Germinal center (tissue), 1 donor: ENCODE measurements at regions not wholly inside any gene's neighbourhood (a gene's known extent, or its start where the extent isn't known, plus 50 kb on each side); places are given as distances from the start of the nearest gene placed in this dataset.
"Not testable (repeated sequence)": the region's sequence is repeated elsewhere in the genome, so short reads cannot be mapped to it uniquely, and the experiment has no call there.

Source experiments
- DNase-seq: peaks from one replicate; pipeline ENCODE4 v3.0.0; 2012; ENCODE audit warnings: mixed read lengths, low spot score

- DNase-seq = no peak
Observed at GRCh38 chr3:106821801-106822200, 555.4 kb upstream of the CCDC54 start.

- DNase-seq = no peak
Observed at GRCh38 chr3:106822204-106822603, 555.0 kb upstream of the CCDC54 start.

- no peak for DNase-seq
Observed at GRCh38 chr3:106823701-106824100, 553.5 kb upstream of the CCDC54 start.

- no peak for DNase-seq
Observed at GRCh38 chr3:106824856-106825255, 552.4 kb upstream of the CCDC54 start.

- no peak for DNase-seq
Observed at GRCh38 chr3:106825962-106826605, 551.2 kb upstream of the CCDC54 start.

GRCh38 chr3:106826791-106827311, 550.4 kb upstream of the CCDC54 start:
- no peak for DNase-seq

GRCh38 chr3:106827515-106828213, 549.6 kb upstream of the CCDC54 start:
- DNase-seq = no peak

GRCh38 chr3:106829206-106829605, 548.0 kb upstream of the CCDC54 start:
- DNase-seq = no peak

GRCh38 chr3:106830334-106830733, 546.9 kb upstream of the CCDC54 start:
- DNase-seq = no peak

GRCh38 chr3:106836906-106837305, 540.3 kb upstream of the CCDC54 start:
- DNase-seq = no peak

GRCh38 chr3:106837616-106838015, 539.6 kb upstream of the CCDC54 start:
- no peak for DNase-seq

GRCh38 chr3:106839576-106840280, 537.5 kb upstream of the CCDC54 start:
- DNase-seq = no peak

GRCh38 chr3:106840319-106840718, 536.9 kb upstream of the CCDC54 start:
- no peak for DNase-seq

- DNase-seq = no peak
Observed at GRCh38 chr3:106842151-106842550, 535.1 kb upstream of the CCDC54 start.

- no peak for DNase-seq
Observed at GRCh38 chr3:106844638-106845037, 532.6 kb upstream of the CCDC54 start.

GRCh38 chr3:106848099-106848498, 529.1 kb upstream of the CCDC54 start:
- no peak for DNase-seq

- DNase-seq = no peak
Observed at GRCh38 chr3:106850437-106850836, 526.8 kb upstream of the CCDC54 start.

- DNase-seq = not testable (repeated sequence)
Observed at GRCh38 chr3:106858321-106858720, 518.9 kb upstream of the CCDC54 start.

GRCh38 chr3:106860182-106860581, 517.1 kb upstream of the CCDC54 start:
- DNase-seq = no peak

- no peak for DNase-seq
Observed at GRCh38 chr3:106862067-106862466, 515.2 kb upstream of the CCDC54 start.

GRCh38 chr3:106877627-106878026, 499.6 kb upstream of the CCDC54 start:
- DNase-seq = no peak

- no peak for DNase-seq
Observed at GRCh38 chr3:106880206-106880605, 497.0 kb upstream of the CCDC54 start.

- DNase-seq = no peak
Observed at GRCh38 chr3:106881186-106881585, 496.1 kb upstream of the CCDC54 start.
